Myocyte (in vitro differentiated cells): ENCODE measurements at regions not wholly inside any gene's neighbourhood (a gene's known extent, or its start where the extent isn't known, plus 50 kb on each side); places are given as distances from the start of the nearest gene placed in this dataset.

Experiments
- DNase-seq: peaks from one replicate; pipeline ENCODE4 v3.0.0-alpha.2; 2012; ENCODE audit warnings: low read depth

DNA sequence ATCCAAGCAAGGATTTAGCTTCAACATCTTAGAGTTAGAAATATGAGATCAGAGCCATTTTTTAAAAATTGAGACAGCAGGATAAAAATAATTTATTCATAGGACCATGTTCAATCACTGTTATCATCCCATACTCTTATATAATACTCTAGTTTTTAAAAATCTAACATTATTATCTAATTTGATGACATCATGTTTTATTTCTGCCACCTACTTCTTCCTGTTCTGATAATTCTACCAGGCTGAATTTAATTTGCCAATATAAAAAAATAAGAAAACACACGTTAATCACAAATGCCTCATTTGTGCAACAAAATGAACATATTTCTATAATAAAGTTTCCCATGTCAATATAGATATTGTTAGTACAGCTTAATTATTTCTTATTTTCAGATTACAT lies 621.7 kb downstream of the KCNJ3 start:
- DNase-seq = no peak

- no peak for DNase-seq
Measured at GRCh38 chr2:155318710-155319109, 620.2 kb downstream of the KCNJ3 start.

DNA sequence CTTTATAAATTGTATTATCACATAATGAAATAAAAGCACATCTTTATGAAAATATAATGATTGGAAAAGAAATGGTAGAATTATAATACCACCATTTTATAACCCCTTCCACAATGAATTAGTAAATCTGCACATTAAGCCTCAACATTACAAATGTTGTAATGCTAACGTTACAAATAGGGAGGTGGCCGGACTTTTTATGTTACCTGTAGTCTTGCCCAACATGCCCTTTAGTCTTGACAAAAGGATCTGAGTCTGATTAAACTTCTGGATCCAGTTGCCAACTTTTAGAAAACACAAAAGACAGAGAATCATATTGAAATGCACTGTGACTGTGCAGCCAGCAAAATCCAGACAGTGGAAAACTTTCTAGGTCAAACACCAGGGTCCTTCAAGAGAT lies 617.3 kb downstream of the KCNJ3 start:
- no peak for DNase-seq

DNA sequence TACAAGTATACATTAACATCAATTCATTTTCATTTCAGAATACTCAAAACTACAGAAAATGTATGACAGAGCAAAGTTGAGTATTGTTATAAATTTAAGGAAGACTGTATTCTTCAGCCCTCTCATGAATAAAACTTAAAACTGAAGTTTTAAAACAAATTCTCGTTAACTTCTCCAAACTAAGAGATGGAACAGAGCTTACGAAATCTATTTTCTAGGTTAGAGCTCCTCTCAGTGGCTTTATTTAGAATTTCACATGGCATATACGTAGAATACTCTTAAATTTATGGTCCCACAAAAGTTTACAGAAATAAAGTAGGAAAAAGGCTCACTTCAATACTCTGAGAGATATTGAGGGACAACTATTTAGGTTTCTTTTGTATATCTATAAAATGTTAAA lies 612.1 kb downstream of the KCNJ3 start:
- peak; percentile 39 for DNase-seq

- DNase-seq = no peak
Measured at GRCh38 chr2:155309483-155309882, 611.0 kb downstream of the KCNJ3 start.

GRCh38 chr2:155308367-155309009 lies 610.0 kb downstream of the KCNJ3 start:
- no peak for DNase-seq

DNA sequence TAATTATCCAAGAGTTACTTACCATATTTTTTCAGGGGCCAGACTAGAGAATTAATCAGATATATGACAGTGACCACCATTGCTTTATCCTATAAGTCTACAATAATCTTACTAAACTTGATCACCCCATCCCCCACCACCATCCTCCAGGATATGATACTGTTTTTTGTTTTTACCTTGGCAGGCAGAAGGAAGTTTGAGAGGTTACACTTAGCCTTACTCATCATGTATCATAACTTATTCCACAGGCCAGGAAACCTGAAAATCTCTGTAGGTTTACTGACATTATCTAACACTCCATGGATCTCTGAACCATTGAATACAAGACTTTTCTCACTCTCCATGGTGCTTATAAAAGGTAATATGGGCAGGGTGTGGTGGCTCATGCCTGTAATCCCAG lies 602.7 kb downstream of the KCNJ3 start:
- DNase-seq = no peak

DNA sequence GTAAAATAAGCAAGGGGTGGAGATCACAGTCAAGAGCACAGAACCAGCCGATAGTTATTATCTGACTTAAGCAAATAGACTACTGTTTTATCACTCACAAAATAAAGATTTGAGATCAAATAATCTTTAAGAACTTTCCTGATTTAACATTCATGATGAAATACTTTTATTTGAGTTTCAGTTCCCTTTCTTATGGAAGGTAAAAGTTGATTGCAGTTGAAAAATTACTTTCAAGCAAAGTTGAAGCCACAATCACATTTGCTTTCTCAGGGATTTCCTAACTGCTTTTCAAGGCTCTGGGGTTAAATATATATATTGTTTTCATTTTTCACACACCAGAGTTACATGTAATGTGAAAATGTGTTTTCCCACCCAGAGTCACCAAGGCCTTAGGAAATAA lies 599.5 kb downstream of the KCNJ3 start:
- DNase-seq = no peak

- no peak for DNase-seq
Measured at GRCh38 chr2:155294358-155294757, 595.9 kb downstream of the KCNJ3 start.

DNA sequence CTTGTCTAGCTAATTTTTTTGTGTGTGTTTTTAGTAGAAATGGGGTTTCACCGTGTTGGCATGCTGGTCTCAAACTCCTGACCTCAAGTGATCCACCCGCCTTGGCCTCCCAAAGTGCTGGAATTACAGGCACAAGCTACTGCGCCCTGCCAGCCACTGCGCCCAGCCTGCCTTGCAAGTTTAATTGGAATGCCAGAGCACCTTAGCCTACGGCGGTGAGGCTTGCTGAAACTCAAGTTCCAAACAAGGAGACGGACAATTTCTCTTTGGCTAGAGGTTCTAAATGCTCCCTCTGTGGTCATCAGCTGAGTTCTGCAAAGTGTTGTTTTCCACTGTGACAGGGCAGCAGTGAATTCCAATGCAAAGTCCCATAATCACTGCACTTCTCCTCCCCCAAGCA lies 583.4 kb downstream of the KCNJ3 start:
- DNase-seq = no peak

GRCh38 chr2:155273323-155273722 lies 574.8 kb downstream of the KCNJ3 start:
- no peak for DNase-seq

- no peak for DNase-seq
Measured at GRCh38 chr2:155266583-155266982, 568.1 kb downstream of the KCNJ3 start.

- no peak for DNase-seq
Measured at GRCh38 chr2:155266109-155266508, 567.6 kb downstream of the KCNJ3 start.

GRCh38 chr2:155256803-155257202 lies 558.3 kb downstream of the KCNJ3 start:
- DNase-seq = no peak

GRCh38 chr2:155250800-155251199 lies 552.3 kb downstream of the KCNJ3 start:
- DNase-seq = peak; percentile 1

GRCh38 chr2:155240176-155240575 lies 541.7 kb downstream of the KCNJ3 start:
- DNase-seq = no peak

DNA sequence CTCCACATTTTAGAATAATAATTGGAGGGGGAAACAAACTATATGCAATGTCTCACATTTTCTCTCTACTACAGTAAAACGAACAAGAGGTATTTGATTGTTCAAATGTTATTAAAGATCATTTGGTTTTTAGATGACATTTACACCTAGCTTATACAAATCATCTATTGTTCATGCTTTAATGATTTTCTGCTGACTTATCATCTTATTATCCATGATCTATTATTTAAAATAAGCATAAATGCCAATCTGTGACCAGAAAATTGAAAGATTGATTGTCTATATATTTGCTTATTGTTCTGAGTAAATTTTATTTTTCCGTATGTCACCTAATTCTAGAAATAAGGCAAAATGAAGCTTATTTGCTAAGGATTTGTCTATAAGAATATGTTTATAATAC lies 537.2 kb downstream of the KCNJ3 start:
- DNase-seq = no peak

DNA sequence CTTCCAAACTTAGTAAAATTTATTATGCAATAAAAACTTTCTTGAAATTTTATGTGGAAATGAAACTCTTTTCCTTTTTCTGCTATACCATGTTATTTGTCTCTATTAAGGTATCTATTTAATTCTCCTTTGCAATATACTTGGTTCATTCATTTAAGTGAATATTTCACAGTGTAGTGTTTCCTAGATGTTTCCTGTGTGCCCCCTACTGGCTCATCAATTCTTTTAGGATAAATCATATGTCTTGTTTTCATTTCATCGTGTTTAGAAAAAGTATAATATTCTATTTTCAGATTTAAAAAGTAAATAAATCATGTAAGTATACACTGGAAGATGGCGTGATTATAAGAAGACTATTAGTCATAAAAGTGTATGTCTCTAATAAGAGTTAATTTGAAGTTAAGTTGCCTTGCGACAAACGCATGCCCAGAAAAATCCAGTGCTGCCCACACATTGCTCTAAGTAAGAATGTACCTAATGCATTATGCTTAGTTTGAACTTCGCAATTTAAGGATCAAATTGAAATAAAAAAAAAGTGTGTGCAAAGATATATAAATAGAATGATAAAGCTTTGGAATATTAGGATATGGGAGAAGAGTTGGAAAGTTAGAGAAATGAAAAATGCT lies 525.4 kb downstream of the KCNJ3 start:
- peak; percentile 13 for DNase-seq

DNA sequence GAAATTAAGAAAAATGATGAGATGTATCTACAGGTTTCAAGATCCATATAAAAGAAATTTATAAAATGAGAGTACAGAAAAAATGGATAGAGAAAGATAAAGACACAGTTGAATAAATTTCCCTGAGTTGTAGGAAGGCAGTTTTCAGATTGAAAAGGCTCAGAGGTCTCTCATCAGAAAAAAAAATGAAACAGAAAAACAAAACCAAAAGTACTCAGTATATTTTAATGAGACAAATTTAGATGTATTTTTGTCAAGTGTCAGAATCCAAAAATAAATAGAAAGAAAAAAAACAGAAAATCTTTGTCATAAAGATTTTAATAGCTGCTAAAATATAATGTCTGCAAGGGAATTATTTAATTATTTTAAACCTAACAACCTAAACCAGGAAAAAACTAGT lies 520.5 kb downstream of the KCNJ3 start:
- DNase-seq = no peak

DNA sequence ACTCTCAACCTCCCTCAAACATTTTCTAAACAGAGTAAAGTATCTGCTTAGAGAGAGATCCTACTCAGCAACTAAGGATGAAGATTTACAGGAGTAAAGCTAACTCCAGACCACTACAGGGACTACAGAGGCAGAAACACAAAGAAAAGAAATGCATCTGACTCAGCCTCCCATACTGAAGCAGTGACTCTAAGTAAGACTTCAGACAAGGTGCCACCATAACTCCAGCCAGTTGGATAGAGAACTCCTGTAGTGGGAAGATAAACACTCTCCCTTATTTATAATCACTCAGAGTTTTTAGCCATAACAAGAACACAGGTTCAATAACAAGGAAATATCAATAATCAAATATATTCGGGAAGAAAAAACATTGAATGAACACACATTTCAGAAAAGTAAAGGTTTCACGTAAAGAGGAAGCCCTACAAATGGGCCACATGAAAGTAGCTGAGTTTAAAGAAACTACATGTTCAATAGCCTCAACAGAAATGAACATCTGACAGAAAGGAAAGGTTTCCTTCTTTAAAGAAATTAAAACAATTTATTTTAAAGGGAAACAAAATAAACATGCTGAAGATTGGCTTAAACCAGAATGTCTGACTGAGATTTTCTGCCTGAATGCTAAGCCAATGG lies 519.9 kb downstream of the KCNJ3 start:
- DNase-seq = no peak

DNA sequence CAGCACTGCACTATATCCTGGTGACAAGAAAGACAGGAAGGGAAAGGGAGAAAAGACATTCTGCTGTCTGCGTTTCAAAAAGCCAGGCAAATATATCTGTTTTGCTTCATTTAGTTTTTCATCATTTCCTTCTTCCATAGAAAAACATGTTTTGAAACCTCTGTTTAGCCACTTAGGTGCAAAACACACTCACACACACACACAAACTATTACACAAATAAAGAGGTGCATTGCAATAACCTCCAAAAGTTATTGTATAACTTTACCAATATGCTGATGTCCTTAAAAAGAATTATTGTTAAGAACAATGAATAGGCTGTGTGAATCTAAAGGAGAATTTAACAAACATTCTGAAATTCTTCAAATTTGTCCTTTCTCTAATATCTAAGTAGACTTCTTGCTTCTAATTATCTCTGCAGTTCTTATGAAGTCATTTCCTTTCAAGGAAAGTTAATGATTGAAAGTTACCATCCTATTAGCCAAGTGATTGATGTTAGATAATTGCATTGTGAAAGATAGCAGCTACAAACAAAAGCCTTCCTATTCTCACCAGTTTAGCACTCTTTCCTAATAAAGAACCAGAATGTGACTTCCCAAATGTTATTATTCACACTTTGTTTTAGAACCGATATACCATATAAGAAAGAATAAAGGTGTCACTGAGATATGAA lies 516.7 kb downstream of the KCNJ3 start:
- DNase-seq = no peak

DNA sequence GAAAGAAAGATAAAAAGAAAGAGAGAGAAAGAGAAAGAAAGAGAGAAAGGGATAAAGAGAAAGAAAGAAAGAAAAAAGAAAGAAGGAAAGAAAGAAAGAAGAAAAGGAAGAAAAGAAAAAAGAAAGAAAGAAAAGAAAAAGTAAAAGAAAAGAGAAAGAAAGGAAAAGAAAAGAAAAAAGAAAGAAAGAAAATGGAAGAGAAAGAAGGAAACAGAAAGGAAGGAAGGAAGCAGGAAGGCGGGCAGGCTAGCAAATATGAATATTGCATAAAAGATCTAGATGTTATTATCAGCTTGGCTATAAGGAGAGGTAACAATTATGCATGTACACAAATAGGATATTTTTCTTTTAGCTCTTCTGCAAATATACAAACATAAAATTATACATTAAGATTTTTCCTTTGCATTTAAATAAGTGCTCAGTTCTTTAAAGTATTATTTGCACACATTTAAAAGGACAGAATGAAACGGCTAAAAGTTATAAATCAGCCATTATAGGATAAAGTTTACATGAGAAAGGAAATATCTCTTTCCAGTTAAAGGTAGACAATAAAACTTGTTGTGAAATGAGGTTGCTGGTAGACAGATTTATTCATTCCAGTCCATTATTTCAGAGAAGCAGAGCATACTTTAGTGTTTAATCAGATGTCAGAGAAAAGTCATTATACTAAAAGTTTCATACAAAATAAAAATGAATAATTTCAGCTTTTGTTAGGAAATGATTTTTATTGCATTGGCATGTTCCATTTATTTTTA lies 511.4 kb downstream of the KCNJ3 start:
- DNase-seq = no peak
